ENCODE measurements at regions not wholly inside any gene's neighbourhood (a gene's known extent, or its start where the extent isn't known, plus 50 kb on each side); places are given as distances from the start of the nearest gene placed in this dataset.
A peak's percentile ranks its signal among the peaks of the same experiment; 100 is the strongest.
"Not testable (repeated sequence)": the region's sequence is repeated elsewhere in the genome, so short reads cannot be mapped to it uniquely, and the experiment has no call there.

GRCh38 chr13:65300220-65300619 is 1929.9 kb downstream of the PCDH9 start:
- no peak for DNase-seq (ENCODE audit: extremely low spot score)
- POLR2A ChIA-PET = no interaction called here
- CTCF ChIA-PET = no interaction called here
- TF ChIP-seq FOXK2 (IDR thresholded peaks at IDR 0.05) (no peak), ELF4 (IDR thresholded peaks at IDR 0.05) (no peak), BHLHE40 (IDR thresholded peaks at IDR 0.05; ENCODE audit: borderline replicate concordance) (no peak), LEF1 (IDR thresholded peaks at IDR 0.05; ENCODE audit: borderline replicate concordance) (no peak), NFRKB (IDR thresholded peaks at IDR 0.05) (no peak)

GRCh38 chr13:65293530-65294198 is 1936.5 kb downstream of the PCDH9 start:
- TF ChIP-seq ARNT (IDR thresholded peaks at IDR 0.05) (no peak), L3MBTL2 (conservative IDR thresholded peaks at IDR 0.05) (no peak), LEF1 (IDR thresholded peaks at IDR 0.05; ENCODE audit: borderline replicate concordance) (no peak), FOXA1 (IDR thresholded peaks at IDR 0.05) (no peak), BHLHE40 (IDR thresholded peaks at IDR 0.05; ENCODE audit: borderline replicate concordance) (no peak), ZNF384 (IDR thresholded peaks at IDR 0.05) (no peak), TARDBP (IDR thresholded peaks at IDR 0.05) (no peak), ELF4 (IDR thresholded peaks at IDR 0.05) (no peak), PKNOX1 (IDR thresholded peaks at IDR 0.05) (no peak), CTBP1 (IDR thresholded peaks at IDR 0.05; ENCODE audit: borderline replicate concordance) (no peak), FOXK2 (IDR thresholded peaks at IDR 0.05) (no peak), SP1 (IDR thresholded peaks at IDR 0.05) (no peak)
- ChIA-PET CTCF (no interaction called here), POLR2A (no interaction called here)
- DNase-seq (ENCODE audit: extremely low spot score) = no peak

GRCh38 chr13:65292488-65292901 is 1937.6 kb downstream of the PCDH9 start:
- DNase-seq (ENCODE audit: extremely low spot score) = peak; percentile 46
- POLR2A ChIA-PET = no interaction called here
- TF ChIP-seq PKNOX1 (IDR thresholded peaks at IDR 0.05) (no peak), LEF1 (IDR thresholded peaks at IDR 0.05; ENCODE audit: borderline replicate concordance) (no peak), SP1 (IDR thresholded peaks at IDR 0.05) (no peak), TARDBP (IDR thresholded peaks at IDR 0.05) (no peak), ARNT (IDR thresholded peaks at IDR 0.05) (no peak), SUZ12 (IDR thresholded peaks at IDR 0.05) (no peak), ZNF384 (IDR thresholded peaks at IDR 0.05) (no peak), FOXK2 (IDR thresholded peaks at IDR 0.05) (no peak), HDGF (IDR thresholded peaks at IDR 0.05; ENCODE audit: borderline replicate concordance) (no peak), NFRKB (IDR thresholded peaks at IDR 0.05) (no peak), BHLHE40 (IDR thresholded peaks at IDR 0.05; ENCODE audit: borderline replicate concordance) (no peak), L3MBTL2 (conservative IDR thresholded peaks at IDR 0.05) (no peak), FOXM1 (IDR thresholded peaks at IDR 0.05; ENCODE audit: borderline replicate concordance) (no peak), FOXA1 (IDR thresholded peaks at IDR 0.05) (no peak), CTBP1 (IDR thresholded peaks at IDR 0.05; ENCODE audit: borderline replicate concordance) (no peak), ELF4 (IDR thresholded peaks at IDR 0.05) (no peak)
- CTCF ChIA-PET = interaction anchor here (0.7 kb wide), 1 partner anchor 1941 kb away, joined by 3 read pairs; no protein-coding TSS in a partner anchor

- no peak for DNase-seq (ENCODE audit: extremely low spot score)
- TF ChIP-seq FOXM1 (IDR thresholded peaks at IDR 0.05; ENCODE audit: borderline replicate concordance) (no peak), ELF4 (IDR thresholded peaks at IDR 0.05) (no peak)
- POLR2A ChIA-PET = no interaction called here
- CTCF ChIA-PET = interaction anchor here (1.0 kb wide), 1 partner anchor 142 kb away, joined by 4 read pairs; no protein-coding TSS in a partner anchor
Observed at GRCh38 chr13:65287405-65287804, 1942.7 kb downstream of the PCDH9 start.

- no peak for DNase-seq (ENCODE audit: extremely low spot score)
- TF ChIP-seq BHLHE40 (IDR thresholded peaks at IDR 0.05; ENCODE audit: borderline replicate concordance) = no peak
- TF ChIP-seq LEF1 (IDR thresholded peaks at IDR 0.05; ENCODE audit: borderline replicate concordance) = no peak
- no peak for TF ChIP-seq SP1 (IDR thresholded peaks at IDR 0.05)
- TF ChIP-seq ELF4 (IDR thresholded peaks at IDR 0.05) = no peak
- TF ChIP-seq CTBP1 (IDR thresholded peaks at IDR 0.05; ENCODE audit: borderline replicate concordance) = no peak
- TF ChIP-seq SUZ12 (IDR thresholded peaks at IDR 0.05) = no peak
- no peak for TF ChIP-seq TARDBP (IDR thresholded peaks at IDR 0.05)
- no peak for TF ChIP-seq PKNOX1 (IDR thresholded peaks at IDR 0.05)
- no peak for TF ChIP-seq ZNF384 (IDR thresholded peaks at IDR 0.05)
- TF ChIP-seq FOXK2 (IDR thresholded peaks at IDR 0.05) = no peak
- no peak for TF ChIP-seq L3MBTL2 (conservative IDR thresholded peaks at IDR 0.05)
- ChIA-PET CTCF (no interaction called here), POLR2A (no interaction called here)
Observed at GRCh38 chr13:65275838-65276630, 1954.1 kb downstream of the PCDH9 start.

- ChIA-PET POLR2A (no interaction called here), CTCF (no interaction called here)
- no peak for DNase-seq (ENCODE audit: extremely low spot score)
- no peak for TF ChIP-seq ZNF384 (IDR thresholded peaks at IDR 0.05)
Observed at GRCh38 chr13:65275108-65275507, 1955.0 kb downstream of the PCDH9 start.

GRCh38 chr13:65273811-65274420 is 1956.2 kb downstream of the PCDH9 start:
- CTCF ChIA-PET; DNase-seq (ENCODE audit: extremely low spot score); POLR2A ChIA-PET: not testable (repeated sequence)

Measured in HEK293T (cell line).